OCI-LY1 (cell line): ENCODE measurements at regions not wholly inside any gene's neighbourhood (a gene's known extent, or its start where the extent isn't known, plus 50 kb on each side); places are given as distances from the start of the nearest gene placed in this dataset.

Experiments
- H2AFZ ChIP-seq: fragments of 200-600 bp; sonication (generic), shearing (Covaris generic); 2 replicates; pipeline ENCODE4 v1.6.0; 2014; ENCODE audit warnings: antibody characterized with exemption, mild to moderate bottlenecking, low read length
- H3F3A ChIP-seq: fragments of 200-600 bp; sonication (generic), shearing (Covaris generic); 2 replicates; pipeline ENCODE4 v1.6.0; 2014; ENCODE audit warnings: mild to moderate bottlenecking, antibody characterized with exemption, low read length, moderate library complexity; ENCODE audit not compliant: insufficient read depth
- H3K27ac ChIP-seq: fragments of 200-600 bp; sonication (generic); 2 replicates; pipeline ENCODE4 v1.5.1; 2014; ENCODE audit warnings: low read length, mixed run types, mild to moderate bottlenecking, low read depth; ENCODE audit not compliant: poor library complexity, severe bottlenecking
- H3K27me3 ChIP-seq: fragments of 200-600 bp; sonication (generic); 2 replicates; pipeline ENCODE4 v1.6.0; 2014; ENCODE audit warnings: antibody characterized with exemption, mild to moderate bottlenecking, low read length, moderate library complexity; ENCODE audit not compliant: insufficient read depth
- H3K36me3 ChIP-seq: fragments of 200-600 bp; sonication (generic); 2 replicates; pipeline ENCODE4 v1.6.1; 2014; ENCODE audit warnings: mild to moderate bottlenecking, antibody characterized with exemption, low read length, moderate library complexity, mixed read lengths; ENCODE audit not compliant: insufficient read depth
- H3K4me1 ChIP-seq: fragments of 200-600 bp; sonication (generic); 2 replicates; pipeline ENCODE4 v1.5.1; 2014; ENCODE audit warnings: mild to moderate bottlenecking, low read length, moderate library complexity; ENCODE audit not compliant: insufficient read depth, severe bottlenecking
- H3K4me2 ChIP-seq: fragments of 200-600 bp; sonication (generic), shearing (Covaris generic); 2 replicates; pipeline ENCODE4 v1.6.1; 2014; ENCODE audit warnings: low read length
- H3K4me3 ChIP-seq: fragments of 200-600 bp; sonication (generic); 2 replicates; pipeline ENCODE4 v1.5.1; 2014; ENCODE audit warnings: low read length, low read depth, mild to moderate bottlenecking, mixed read lengths; ENCODE audit not compliant: poor library complexity, severe bottlenecking
- H3K79me2 ChIP-seq: fragments of 200-600 bp; shearing (Covaris generic); 2 replicates; pipeline ENCODE4 v1.6.1; 2016; ENCODE audit warnings: mixed run types, low read length, mixed read lengths; ENCODE audit not compliant: insufficient read depth
- H3K9ac ChIP-seq: fragments of 200-600 bp; sonication (generic), shearing (Covaris generic); 2 replicates; pipeline ENCODE4 v1.6.1; 2014; ENCODE audit warnings: mild to moderate bottlenecking, low read length, mixed read lengths
- H3K9me2 ChIP-seq: fragments of 200-600 bp; sonication (generic), shearing (Covaris generic); 2 replicates; pipeline ENCODE4 v1.6.1; 2014; ENCODE audit warnings: low read depth, mild to moderate bottlenecking, low read length, mixed read lengths
- H3K9me3 ChIP-seq: fragments of 200-600 bp; shearing (Covaris generic); 2 replicates; pipeline ENCODE4 v1.6.1; 2014; ENCODE audit warnings: low read length, mixed read lengths
- H4K20me1 ChIP-seq: fragments of 200-600 bp; sonication (generic), shearing (Covaris generic); 2 replicates; pipeline ENCODE4 v1.6.0; 2016; ENCODE audit warnings: mild to moderate bottlenecking, low read length; ENCODE audit not compliant: insufficient read depth
- EZH2 ChIP-seq: fragments of 200-600 bp; sonication (generic), shearing (Covaris generic); IDR thresholded peaks from 2 replicates; pipeline ENCODE4 v1.8.0; 2017; ENCODE audit warnings: borderline replicate concordance, mixed run types, mild to moderate bottlenecking, antibody characterized with exemption, low read length, moderate library complexity, mixed read lengths
- TF ChIP-seq, protein P1 (sequence below): fragments of 200-600 bp; sonication (generic), shearing (Covaris generic); IDR thresholded peaks from 2 replicates; pipeline ENCODE4 v1.5.1; 2017; ENCODE audit warnings: mild to moderate bottlenecking, antibody characterized with exemption, low read length, moderate library complexity, mixed read lengths

DNA sequence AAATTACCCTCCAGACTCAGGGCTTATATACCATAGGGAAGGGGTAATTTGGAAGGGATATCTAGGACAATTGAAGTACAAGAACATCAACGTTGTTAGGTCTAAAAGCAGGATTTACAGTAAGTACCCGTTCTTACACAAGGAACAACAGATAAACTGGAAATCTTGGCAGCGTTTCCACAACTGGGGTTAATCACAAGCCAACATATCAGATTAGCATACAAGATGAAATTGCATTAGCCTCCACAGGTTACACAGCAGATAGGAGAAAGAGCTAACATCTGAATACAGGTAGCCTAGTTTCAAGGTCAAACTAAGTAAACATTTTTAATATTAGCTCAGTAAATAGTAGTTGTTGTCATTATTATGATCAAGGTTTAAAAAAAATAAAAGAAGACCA lies 1214.0 kb upstream of the PCDH20 start:
- no peak overlapping the region for H3K4me2 ChIP-seq
- no peaks in the 10 kb centered on the region for H3F3A ChIP-seq
- no peak overlapping the region for H2AFZ ChIP-seq
- TF ChIP-seq, protein P1, sequence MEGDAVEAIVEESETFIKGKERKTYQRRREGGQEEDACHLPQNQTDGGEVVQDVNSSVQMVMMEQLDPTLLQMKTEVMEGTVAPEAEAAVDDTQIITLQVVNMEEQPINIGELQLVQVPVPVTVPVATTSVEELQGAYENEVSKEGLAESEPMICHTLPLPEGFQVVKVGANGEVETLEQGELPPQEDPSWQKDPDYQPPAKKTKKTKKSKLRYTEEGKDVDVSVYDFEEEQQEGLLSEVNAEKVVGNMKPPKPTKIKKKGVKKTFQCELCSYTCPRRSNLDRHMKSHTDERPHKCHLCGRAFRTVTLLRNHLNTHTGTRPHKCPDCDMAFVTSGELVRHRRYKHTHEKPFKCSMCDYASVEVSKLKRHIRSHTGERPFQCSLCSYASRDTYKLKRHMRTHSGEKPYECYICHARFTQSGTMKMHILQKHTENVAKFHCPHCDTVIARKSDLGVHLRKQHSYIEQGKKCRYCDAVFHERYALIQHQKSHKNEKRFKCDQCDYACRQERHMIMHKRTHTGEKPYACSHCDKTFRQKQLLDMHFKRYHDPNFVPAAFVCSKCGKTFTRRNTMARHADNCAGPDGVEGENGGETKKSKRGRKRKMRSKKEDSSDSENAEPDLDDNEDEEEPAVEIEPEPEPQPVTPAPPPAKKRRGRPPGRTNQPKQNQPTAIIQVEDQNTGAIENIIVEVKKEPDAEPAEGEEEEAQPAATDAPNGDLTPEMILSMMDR: no peak
- TF ChIP-seq EZH2: no peak
- H3K36me3 ChIP-seq: no peaks in the 10 kb centered on the region
- no peaks in the 10 kb centered on the region for H3K9me2 ChIP-seq
- H3K27ac ChIP-seq: no peak overlapping the region
- no peaks in the 10 kb centered on the region for H3K27me3 ChIP-seq
- no peak overlapping the region for H3K9ac ChIP-seq
- H3K4me1 ChIP-seq: no peaks in the 10 kb centered on the region
- no peak overlapping the region for H3K4me3 ChIP-seq
- H4K20me1 ChIP-seq: no peaks in the 10 kb centered on the region
- no peaks in the 10 kb centered on the region for H3K9me3 ChIP-seq
- no peaks in the 10 kb centered on the region for H3K79me2 ChIP-seq

- Histone ChIP-seq H4K20me1 (no peaks in the 10 kb centered on the region), H3K27me3 (no peaks in the 10 kb centered on the region), H3K4me1 (no peaks in the 10 kb centered on the region), H3K4me2 (no peak overlapping the region), H3K9me2 (no peaks in the 10 kb centered on the region), H3K27ac (no peak overlapping the region), H3K9ac (no peak overlapping the region), H3K4me3 (no peak overlapping the region), H3K36me3 (no peaks in the 10 kb centered on the region), H3K79me2 (no peaks in the 10 kb centered on the region), H3K9me3 (no peaks in the 10 kb centered on the region), H2AFZ (no peak overlapping the region), H3F3A (no peaks in the 10 kb centered on the region)
- TF ChIP-seq, protein P1: no peak
- no peak for TF ChIP-seq EZH2
These were observed 1211.6 kb upstream of the PCDH20 start for GRCh38 chr13:62627226-62627625.

- H3K4me3 ChIP-seq: no peak overlapping the region
- H3K36me3 ChIP-seq: no peaks in the 10 kb centered on the region
- no peaks in the 10 kb centered on the region for H4K20me1 ChIP-seq
- H3K4me2 ChIP-seq: 0 out of 2 replicates have a peak overlapping the region, but pooled peaks have one; percentile 21
- H2AFZ ChIP-seq: no peak overlapping the region
- no peaks in the 10 kb centered on the region for H3K9me2 ChIP-seq
- no peaks in the 10 kb centered on the region for H3K79me2 ChIP-seq
- no peak overlapping the region for H3K9ac ChIP-seq
- no peaks in the 10 kb centered on the region for H3K9me3 ChIP-seq
- H3F3A ChIP-seq: no peaks in the 10 kb centered on the region
- TF ChIP-seq EZH2: no peak
- TF ChIP-seq, protein P1: peak; percentile 77
- no peaks in the 10 kb centered on the region for H3K4me1 ChIP-seq
- H3K27me3 ChIP-seq: no peaks in the 10 kb centered on the region
- H3K27ac ChIP-seq: no peak overlapping the region
These were observed 1211.1 kb upstream of the PCDH20 start for GRCh38 chr13:62626771-62627170.
